ENCODE measurements at regions not wholly inside any gene's neighbourhood (a gene's known extent, or its start where the extent isn't known, plus 50 kb on each side); places are given as distances from the start of the nearest gene placed in this dataset.

- H3K9me3 Mint-ChIP-seq (ENCODE audit: unreplicated experiment), result no peaks in the 10 kb centered on the region
- FAIRE-seq (no peak), DNase-seq (ENCODE audit: low read depth) (no peak)
- no peak overlapping the region for H3K27ac ChIP-seq (ENCODE audit: low read depth, low read length)
- peaks cover 3% of the 10 kb centered on the region for H3K4me1 ChIP-seq (ENCODE audit: insufficient read depth, low read length)
- H3K36me3 ChIP-seq (ENCODE audit: insufficient read depth, low read length), result no peaks in the 10 kb centered on the region
- no peaks in the 10 kb centered on the region for H3K27me3 Mint-ChIP-seq (ENCODE audit: low read depth, unreplicated experiment)
- no peaks in the 10 kb centered on the region for H3K9me3 ChIP-seq (ENCODE audit: insufficient read depth, low read depth, low read length)
- peaks cover 12% of the 10 kb centered on the region for H3K4me1 Mint-ChIP-seq (ENCODE audit: low read depth, unreplicated experiment)
- H3K4me3 ChIP-seq (ENCODE audit: insufficient read depth, low read depth, low read length), result no peak overlapping the region
- no peak overlapping the region for H2AFZ ChIP-seq (ENCODE audit: low read depth, low read length)
- H3K9ac ChIP-seq (ENCODE audit: low read length), result no peak overlapping the region
- H3K4me2 ChIP-seq (ENCODE audit: low read length), result no peak overlapping the region
- H3K79me2 ChIP-seq (ENCODE audit: insufficient read depth, low read length), result no peaks in the 10 kb centered on the region
- TF ChIP-seq EZH2 (IDR thresholded peaks at IDR 0.05; ENCODE audit: insufficient read depth, low read length), result no peak
- no peak for TF ChIP-seq CTCF (IDR thresholded peaks at IDR 0.05; ENCODE audit: insufficient read depth, low read depth, low read length)
- no peak overlapping the region for H3K27ac Mint-ChIP-seq (ENCODE audit: unreplicated experiment)
- H3K27me3 ChIP-seq (ENCODE audit: insufficient read depth, low read length), result no peaks in the 10 kb centered on the region
- H3K36me3 Mint-ChIP-seq (ENCODE audit: low read depth, unreplicated experiment), result no peaks in the 10 kb centered on the region
- no peaks in the 10 kb centered on the region for H4K20me1 ChIP-seq (ENCODE audit: insufficient read depth, low read length)
- no peak overlapping the region for H3K4me3 Mint-ChIP-seq (ENCODE audit: unreplicated experiment)
Measured at GRCh38 chr3:5296362-5296761, 108.9 kb downstream of the EDEM1 start.

- no peaks in the 10 kb centered on the region for H3K9me3 Mint-ChIP-seq (ENCODE audit: unreplicated experiment)
- Histone ChIP-seq H3K9ac (ENCODE audit: low read length) (no peak overlapping the region), H3K27ac (ENCODE audit: low read depth, low read length) (no peak overlapping the region), H3K36me3 (ENCODE audit: insufficient read depth, low read length) (no peaks in the 10 kb centered on the region), H3K79me2 (ENCODE audit: insufficient read depth, low read length) (no peaks in the 10 kb centered on the region), H3K9me3 (ENCODE audit: insufficient read depth, low read depth, low read length) (no peaks in the 10 kb centered on the region), H3K4me3 (ENCODE audit: insufficient read depth, low read depth, low read length) (no peak overlapping the region), H3K4me2 (ENCODE audit: low read length) (no peak overlapping the region), H3K4me1 (ENCODE audit: insufficient read depth, low read length) (peaks cover 6% of the 10 kb centered on the region), H4K20me1 (ENCODE audit: insufficient read depth, low read length) (no peaks in the 10 kb centered on the region), H2AFZ (ENCODE audit: low read depth, low read length) (no peak overlapping the region), H3K27me3 (ENCODE audit: insufficient read depth, low read length) (no peaks in the 10 kb centered on the region)
- no peak overlapping the region for H3K4me3 Mint-ChIP-seq (ENCODE audit: unreplicated experiment)
- no peak for FAIRE-seq
- no peaks in the 10 kb centered on the region for H3K36me3 Mint-ChIP-seq (ENCODE audit: low read depth, unreplicated experiment)
- TF ChIP-seq EZH2 (IDR thresholded peaks at IDR 0.05; ENCODE audit: insufficient read depth, low read length), result no peak
- TF ChIP-seq CTCF (IDR thresholded peaks at IDR 0.05; ENCODE audit: insufficient read depth, low read depth, low read length), result no peak
- H3K27me3 Mint-ChIP-seq (ENCODE audit: low read depth, unreplicated experiment), result no peaks in the 10 kb centered on the region
- H3K27ac Mint-ChIP-seq (ENCODE audit: unreplicated experiment), result no peak overlapping the region
- no peak for DNase-seq (ENCODE audit: low read depth)
- peaks cover 12% of the 10 kb centered on the region for H3K4me1 Mint-ChIP-seq (ENCODE audit: low read depth, unreplicated experiment)
Measured at GRCh38 chr3:5297895-5298294, 110.4 kb downstream of the EDEM1 start.

GRCh38 chr3:5298453-5298852 is 110.9 kb downstream of the EDEM1 start:
- Mint-ChIP-seq H3K4me1 (ENCODE audit: low read depth, unreplicated experiment) (peaks cover 9% of the 10 kb centered on the region), H3K36me3 (ENCODE audit: low read depth, unreplicated experiment) (no peaks in the 10 kb centered on the region), H3K27ac (ENCODE audit: unreplicated experiment) (no peak overlapping the region), H3K4me3 (ENCODE audit: unreplicated experiment) (no peak overlapping the region), H3K9me3 (ENCODE audit: unreplicated experiment) (no peaks in the 10 kb centered on the region), H3K27me3 (ENCODE audit: low read depth, unreplicated experiment) (no peaks in the 10 kb centered on the region)
- H2AFZ ChIP-seq (ENCODE audit: low read depth, low read length), result no peak overlapping the region
- no peak for DNase-seq (ENCODE audit: low read depth)
- no peaks in the 10 kb centered on the region for H3K36me3 ChIP-seq (ENCODE audit: insufficient read depth, low read length)
- H3K27me3 ChIP-seq (ENCODE audit: insufficient read depth, low read length), result no peaks in the 10 kb centered on the region
- no peak overlapping the region for H3K4me3 ChIP-seq (ENCODE audit: insufficient read depth, low read depth, low read length)
- no peak overlapping the region for H3K9ac ChIP-seq (ENCODE audit: low read length)
- H3K27ac ChIP-seq (ENCODE audit: low read depth, low read length), result no peak overlapping the region
- no peak overlapping the region for H3K4me2 ChIP-seq (ENCODE audit: low read length)
- no peak for TF ChIP-seq EZH2 (IDR thresholded peaks at IDR 0.05; ENCODE audit: insufficient read depth, low read length)
- TF ChIP-seq CTCF (IDR thresholded peaks at IDR 0.05; ENCODE audit: insufficient read depth, low read depth, low read length), result no peak
- no peak for FAIRE-seq
- H3K4me1 ChIP-seq (ENCODE audit: insufficient read depth, low read length), result peaks cover 6% of the 10 kb centered on the region
- H3K79me2 ChIP-seq (ENCODE audit: insufficient read depth, low read length), result no peaks in the 10 kb centered on the region
- H3K9me3 ChIP-seq (ENCODE audit: insufficient read depth, low read depth, low read length), result no peaks in the 10 kb centered on the region
- H4K20me1 ChIP-seq (ENCODE audit: insufficient read depth, low read length), result no peaks in the 10 kb centered on the region
